GM12872 (cell line): ENCODE measurements at regions not wholly inside any gene's neighbourhood (a gene's known extent, or its start where the extent isn't known, plus 50 kb on each side); places are given as distances from the start of the nearest gene placed in this dataset.

Source experiments
- TF ChIP-seq, protein P1 (sequence below): IDR thresholded peaks from 3 replicates; pipeline ENCODE4 v1.5.1; 2011; ENCODE audit warnings: low read depth, mild to moderate bottlenecking, low read length, moderate library complexity; ENCODE audit not compliant: insufficient read depth

- TF ChIP-seq, protein P1, sequence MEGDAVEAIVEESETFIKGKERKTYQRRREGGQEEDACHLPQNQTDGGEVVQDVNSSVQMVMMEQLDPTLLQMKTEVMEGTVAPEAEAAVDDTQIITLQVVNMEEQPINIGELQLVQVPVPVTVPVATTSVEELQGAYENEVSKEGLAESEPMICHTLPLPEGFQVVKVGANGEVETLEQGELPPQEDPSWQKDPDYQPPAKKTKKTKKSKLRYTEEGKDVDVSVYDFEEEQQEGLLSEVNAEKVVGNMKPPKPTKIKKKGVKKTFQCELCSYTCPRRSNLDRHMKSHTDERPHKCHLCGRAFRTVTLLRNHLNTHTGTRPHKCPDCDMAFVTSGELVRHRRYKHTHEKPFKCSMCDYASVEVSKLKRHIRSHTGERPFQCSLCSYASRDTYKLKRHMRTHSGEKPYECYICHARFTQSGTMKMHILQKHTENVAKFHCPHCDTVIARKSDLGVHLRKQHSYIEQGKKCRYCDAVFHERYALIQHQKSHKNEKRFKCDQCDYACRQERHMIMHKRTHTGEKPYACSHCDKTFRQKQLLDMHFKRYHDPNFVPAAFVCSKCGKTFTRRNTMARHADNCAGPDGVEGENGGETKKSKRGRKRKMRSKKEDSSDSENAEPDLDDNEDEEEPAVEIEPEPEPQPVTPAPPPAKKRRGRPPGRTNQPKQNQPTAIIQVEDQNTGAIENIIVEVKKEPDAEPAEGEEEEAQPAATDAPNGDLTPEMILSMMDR = no peak
Observed at GRCh38 chr12:83361475-83361874, 674.8 kb downstream of the TMTC2 start.

DNA sequence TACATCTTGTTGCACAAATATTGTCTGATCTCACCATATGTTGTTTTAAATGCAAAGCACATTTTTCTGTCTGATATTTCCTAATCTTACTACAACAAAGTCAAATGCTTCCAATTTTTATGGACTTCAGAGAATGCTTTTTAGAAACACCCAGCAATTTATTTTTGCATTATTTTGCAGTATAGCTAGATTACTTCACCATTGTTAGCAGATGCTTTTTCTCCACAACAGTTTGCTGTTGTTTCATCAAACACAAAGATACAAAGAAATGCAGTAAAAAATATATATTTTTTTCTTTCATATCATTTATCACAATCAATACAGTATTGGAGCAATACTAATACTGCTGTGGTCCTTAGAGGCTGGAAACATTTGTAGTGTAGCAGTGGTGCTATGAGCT lies 674.4 kb downstream of the TMTC2 start:
- TF ChIP-seq, protein P1 = no peak

DNA sequence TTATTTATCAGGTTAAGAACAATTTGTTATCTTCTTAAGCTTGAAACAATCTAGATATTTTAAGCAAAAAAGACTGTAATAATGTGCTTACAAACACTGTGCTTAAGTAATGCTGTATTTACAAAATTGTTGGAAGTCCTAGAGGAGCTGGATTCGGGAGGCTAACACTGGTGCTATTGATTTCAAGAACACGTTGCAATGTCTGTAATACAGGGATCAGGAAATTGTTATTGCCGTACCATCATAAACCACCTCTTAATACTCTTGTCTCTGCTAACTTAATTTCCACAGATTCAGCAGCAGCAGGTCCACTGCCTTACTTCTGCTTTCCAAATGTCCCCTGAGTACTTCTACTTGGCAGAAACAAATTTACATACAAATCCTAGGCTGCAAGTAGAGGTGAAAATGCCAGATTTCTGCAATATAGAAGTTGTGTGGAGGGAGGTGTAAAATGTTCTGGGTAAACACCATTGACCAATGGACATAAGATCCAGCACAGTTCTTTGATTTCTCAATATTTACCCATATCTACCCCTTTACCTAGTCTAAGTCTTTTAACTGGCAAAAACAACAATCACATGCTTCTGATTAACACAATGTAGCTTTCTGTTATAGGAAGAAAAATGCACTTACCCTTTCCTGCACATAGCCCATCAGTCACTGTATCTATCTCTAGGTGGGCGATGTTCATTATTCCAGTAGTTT lies 663.4 kb downstream of the TMTC2 start:
- TF ChIP-seq, protein P1 = no peak

DNA sequence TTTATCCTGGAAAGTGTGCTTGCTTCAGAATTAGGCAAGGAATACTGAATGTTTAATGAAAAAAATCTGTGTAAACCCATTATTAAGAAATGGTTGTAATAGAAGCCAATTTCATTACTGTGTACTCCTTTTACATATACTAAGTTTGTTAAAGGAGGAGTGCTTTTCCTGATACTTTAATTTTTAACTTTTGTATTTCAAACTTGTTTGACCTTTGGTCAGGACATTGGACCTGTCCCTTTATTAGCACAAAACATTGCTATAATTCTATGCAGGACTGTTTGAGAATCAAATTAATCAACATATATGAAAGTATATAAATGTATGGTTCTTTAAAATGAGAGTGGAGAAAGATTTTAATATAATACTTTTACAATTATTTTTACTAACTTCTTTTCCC lies 659.6 kb downstream of the TMTC2 start:
- TF ChIP-seq, protein P1 = no peak

DNA sequence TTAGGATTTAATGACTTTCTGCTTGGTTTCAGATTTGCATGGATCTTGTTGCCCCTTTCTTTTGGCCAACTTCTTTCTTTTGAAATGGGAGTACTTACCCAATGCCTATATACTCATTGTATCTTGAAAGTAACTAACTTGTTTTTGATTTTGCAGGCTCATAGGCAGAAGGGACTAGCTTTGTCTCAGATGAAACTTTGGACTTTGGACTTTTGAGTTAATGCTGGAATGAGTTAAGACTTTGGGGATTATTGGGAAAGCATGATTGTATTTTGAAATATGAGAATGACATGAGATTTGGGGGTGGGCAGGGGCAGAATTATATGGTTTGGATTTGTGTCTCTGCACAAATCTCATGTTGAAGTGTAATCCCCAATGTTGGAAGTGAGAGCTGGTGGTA lies 657.1 kb downstream of the TMTC2 start:
- TF ChIP-seq, protein P1 = no peak

- TF ChIP-seq, protein P1 = no peak
Observed at GRCh38 chr12:83335748-83336147, 649.0 kb downstream of the TMTC2 start.

DNA sequence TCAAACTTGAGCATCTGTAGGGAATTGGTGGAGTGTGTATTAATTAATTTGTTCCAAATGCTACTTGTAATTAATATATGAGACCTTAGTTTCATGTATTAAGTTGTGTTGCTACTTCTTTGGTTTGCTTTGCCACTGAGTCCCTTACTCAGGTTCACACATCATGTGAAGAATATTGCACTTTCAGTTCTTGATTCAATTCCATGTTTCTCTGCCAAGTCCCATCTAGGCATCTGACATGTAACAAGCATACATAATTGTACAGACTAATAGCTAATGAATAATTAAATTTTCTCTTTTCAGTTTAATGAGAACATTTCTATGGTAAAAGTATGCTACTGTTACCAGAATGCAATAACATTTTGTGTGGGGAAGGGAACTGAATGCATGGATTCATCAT lies 640.0 kb downstream of the TMTC2 start:
- TF ChIP-seq, protein P1 = no peak
